ENCODE measurements at regions not wholly inside any gene's neighbourhood (a gene's known extent, or its start where the extent isn't known, plus 50 kb on each side); places are given as distances from the start of the nearest gene placed in this dataset.

GRCh38 chr7:9200626-9201025, 767.2 kb downstream of the NXPH1 start:
- Histone ChIP-seq H3K4me2 (ENCODE audit: low read depth, low read length, poor library complexity, severe bottlenecking) (no peak overlapping the region), H4K20me1 (ENCODE audit: low read depth, low read length) (no peaks in the 10 kb centered on the region), H3K9me3 (ENCODE audit: insufficient read depth, low read length) (no peaks in the 10 kb centered on the region), H3K4me3 (ENCODE audit: insufficient read depth, low read length, poor library complexity, severe bottlenecking) (no peak overlapping the region), H2AFZ (ENCODE audit: low read depth, low read length, severe bottlenecking) (no peak overlapping the region), H3F3A (ENCODE audit: insufficient read depth) (no peaks in the 10 kb centered on the region), H3K36me3 (ENCODE audit: low read length) (no peaks in the 10 kb centered on the region), H3K9me2 (replicated peaks; ENCODE audit: insufficient read depth, low read length) (no peaks in the 10 kb centered on the region), H3K27me3 (ENCODE audit: low read length) (no peaks in the 10 kb centered on the region), H3K79me2 (ENCODE audit: insufficient read depth, low read length) (no peaks in the 10 kb centered on the region), H3K27ac (ENCODE audit: low read depth, low read length) (no peak overlapping the region), H3K9ac (ENCODE audit: low read length) (no peak overlapping the region)
- no peak for TF ChIP-seq EZH2phosphoT487 (conservative IDR thresholded peaks at IDR 0.05; ENCODE audit: low read length)
- TF ChIP-seq, protein P1, sequence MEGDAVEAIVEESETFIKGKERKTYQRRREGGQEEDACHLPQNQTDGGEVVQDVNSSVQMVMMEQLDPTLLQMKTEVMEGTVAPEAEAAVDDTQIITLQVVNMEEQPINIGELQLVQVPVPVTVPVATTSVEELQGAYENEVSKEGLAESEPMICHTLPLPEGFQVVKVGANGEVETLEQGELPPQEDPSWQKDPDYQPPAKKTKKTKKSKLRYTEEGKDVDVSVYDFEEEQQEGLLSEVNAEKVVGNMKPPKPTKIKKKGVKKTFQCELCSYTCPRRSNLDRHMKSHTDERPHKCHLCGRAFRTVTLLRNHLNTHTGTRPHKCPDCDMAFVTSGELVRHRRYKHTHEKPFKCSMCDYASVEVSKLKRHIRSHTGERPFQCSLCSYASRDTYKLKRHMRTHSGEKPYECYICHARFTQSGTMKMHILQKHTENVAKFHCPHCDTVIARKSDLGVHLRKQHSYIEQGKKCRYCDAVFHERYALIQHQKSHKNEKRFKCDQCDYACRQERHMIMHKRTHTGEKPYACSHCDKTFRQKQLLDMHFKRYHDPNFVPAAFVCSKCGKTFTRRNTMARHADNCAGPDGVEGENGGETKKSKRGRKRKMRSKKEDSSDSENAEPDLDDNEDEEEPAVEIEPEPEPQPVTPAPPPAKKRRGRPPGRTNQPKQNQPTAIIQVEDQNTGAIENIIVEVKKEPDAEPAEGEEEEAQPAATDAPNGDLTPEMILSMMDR (IDR thresholded peaks at IDR 0.05; ENCODE audit: insufficient read depth, low read length, poor library complexity, severe bottlenecking): no peak

DNA sequence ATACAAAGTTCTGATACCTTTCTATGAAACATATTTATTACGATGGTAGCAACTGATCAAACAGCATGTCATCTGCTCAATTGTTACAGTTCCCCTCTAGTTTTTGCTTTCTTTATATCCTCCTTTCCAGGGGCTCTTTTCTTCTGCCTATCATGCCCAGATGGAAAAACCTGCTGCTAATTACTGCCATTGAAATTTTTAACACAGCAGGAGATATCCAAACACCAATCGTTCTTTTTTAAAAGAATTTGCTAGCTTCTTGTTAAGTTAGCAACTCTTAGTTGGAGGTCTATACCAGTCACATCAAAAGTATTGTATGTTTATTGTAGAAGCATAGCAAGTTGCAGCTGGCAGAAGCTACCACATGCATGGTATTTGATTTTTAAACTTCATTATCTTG, 768.5 kb downstream of the NXPH1 start:
- Histone ChIP-seq H3K4me2 (ENCODE audit: low read depth, low read length, poor library complexity, severe bottlenecking) (no peak overlapping the region), H2AFZ (ENCODE audit: low read depth, low read length, severe bottlenecking) (no peak overlapping the region), H3K27me3 (ENCODE audit: low read length) (no peaks in the 10 kb centered on the region), H3K79me2 (ENCODE audit: insufficient read depth, low read length) (no peaks in the 10 kb centered on the region), H3K9ac (ENCODE audit: low read length) (no peak overlapping the region), H4K20me1 (ENCODE audit: low read depth, low read length) (no peaks in the 10 kb centered on the region), H3F3A (ENCODE audit: insufficient read depth) (no peaks in the 10 kb centered on the region), H3K9me2 (replicated peaks; ENCODE audit: insufficient read depth, low read length) (no peaks in the 10 kb centered on the region), H3K9me3 (ENCODE audit: insufficient read depth, low read length) (no peaks in the 10 kb centered on the region), H3K36me3 (ENCODE audit: low read length) (no peaks in the 10 kb centered on the region), H3K27ac (ENCODE audit: low read depth, low read length) (no peak overlapping the region), H3K4me3 (ENCODE audit: insufficient read depth, low read length, poor library complexity, severe bottlenecking) (no peak overlapping the region)
- TF ChIP-seq EZH2phosphoT487 (conservative IDR thresholded peaks at IDR 0.05; ENCODE audit: low read length): no peak
- TF ChIP-seq, protein P1 (IDR thresholded peaks at IDR 0.05; ENCODE audit: insufficient read depth, low read length, poor library complexity, severe bottlenecking): no peak

DNA sequence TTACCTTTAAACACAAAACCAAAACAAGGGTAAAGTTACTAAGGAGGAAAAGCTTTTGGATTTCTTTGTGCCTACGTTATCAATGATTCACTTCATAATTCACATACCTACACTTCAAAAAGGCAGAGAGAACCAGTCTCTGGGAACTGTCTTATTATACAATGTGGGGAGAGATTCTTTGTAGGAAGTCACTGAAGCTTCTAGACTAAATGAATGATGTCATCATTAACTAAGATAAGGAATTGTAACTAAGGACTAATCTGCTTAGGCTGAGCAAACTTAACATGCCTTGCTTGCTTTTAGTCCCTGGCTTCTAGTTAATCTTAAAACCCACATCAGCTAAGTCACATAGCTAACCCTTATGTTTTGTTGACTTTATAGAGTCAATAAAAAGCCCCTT, 771.2 kb downstream of the NXPH1 start:
- Histone ChIP-seq H3K79me2 (ENCODE audit: insufficient read depth, low read length) (no peaks in the 10 kb centered on the region), H3K27ac (ENCODE audit: low read depth, low read length) (no peak overlapping the region), H3K9me3 (ENCODE audit: insufficient read depth, low read length) (no peaks in the 10 kb centered on the region), H3K4me3 (ENCODE audit: insufficient read depth, low read length, poor library complexity, severe bottlenecking) (no peak overlapping the region), H2AFZ (ENCODE audit: low read depth, low read length, severe bottlenecking) (no peak overlapping the region), H3K36me3 (ENCODE audit: low read length) (no peaks in the 10 kb centered on the region), H3K9ac (ENCODE audit: low read length) (no peak overlapping the region), H3K9me2 (replicated peaks; ENCODE audit: insufficient read depth, low read length) (no peaks in the 10 kb centered on the region), H3K27me3 (ENCODE audit: low read length) (no peaks in the 10 kb centered on the region), H4K20me1 (ENCODE audit: low read depth, low read length) (no peaks in the 10 kb centered on the region), H3K4me2 (ENCODE audit: low read depth, low read length, poor library complexity, severe bottlenecking) (no peak overlapping the region), H3F3A (ENCODE audit: insufficient read depth) (no peaks in the 10 kb centered on the region)
- TF ChIP-seq, protein P1 (IDR thresholded peaks at IDR 0.05; ENCODE audit: insufficient read depth, low read length, poor library complexity, severe bottlenecking): no peak
- no peak for TF ChIP-seq EZH2phosphoT487 (conservative IDR thresholded peaks at IDR 0.05; ENCODE audit: low read length)
